ENCODE measurements at regions not wholly inside any gene's neighbourhood (a gene's known extent, or its start where the extent isn't known, plus 50 kb on each side); places are given as distances from the start of the nearest gene placed in this dataset.

DNA sequence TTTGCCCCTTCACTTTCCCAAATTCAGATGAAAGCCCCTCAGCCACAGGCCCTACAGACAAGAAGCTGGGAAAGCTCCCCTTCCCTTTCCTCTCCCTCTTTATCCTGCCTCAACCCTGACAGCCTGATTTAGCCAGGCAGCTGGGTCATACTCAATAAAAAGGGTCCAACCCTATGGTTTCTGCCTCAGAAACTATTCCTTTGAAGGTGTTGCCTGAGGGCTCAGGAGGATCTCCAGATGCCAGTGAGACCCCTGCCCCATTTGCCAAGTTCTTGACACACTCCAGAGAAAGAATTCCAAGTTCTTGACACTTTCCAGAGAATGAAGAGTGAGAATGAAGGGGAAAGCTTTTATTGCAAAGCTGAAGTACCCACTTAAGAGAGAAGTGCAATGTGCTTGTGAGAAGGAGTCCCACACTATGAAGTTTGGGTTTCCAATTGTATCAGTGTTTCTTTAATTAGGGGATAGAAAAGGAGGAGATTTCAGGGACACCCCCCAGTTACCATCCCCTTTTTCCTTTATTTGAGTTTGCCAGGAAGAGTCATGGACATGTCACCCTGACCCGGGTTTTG lies 576.2 kb downstream of the METTL4 start:
- intact Hi-C loops (cut with DNase I, micrococcal nuclease) = no loop called here
- Histone ChIP-seq H3K4me3 (no peak overlapping the region), H3K9me3 (no peaks in the 10 kb centered on the region), H3K36me3 (ENCODE audit: low read depth) (no peaks in the 10 kb centered on the region), H3K4me1 (ENCODE audit: low read depth) (no peaks in the 10 kb centered on the region)
- no peak for DNase-seq
- no peak for ATAC-seq
- TF ChIP-seq, protein P1, sequence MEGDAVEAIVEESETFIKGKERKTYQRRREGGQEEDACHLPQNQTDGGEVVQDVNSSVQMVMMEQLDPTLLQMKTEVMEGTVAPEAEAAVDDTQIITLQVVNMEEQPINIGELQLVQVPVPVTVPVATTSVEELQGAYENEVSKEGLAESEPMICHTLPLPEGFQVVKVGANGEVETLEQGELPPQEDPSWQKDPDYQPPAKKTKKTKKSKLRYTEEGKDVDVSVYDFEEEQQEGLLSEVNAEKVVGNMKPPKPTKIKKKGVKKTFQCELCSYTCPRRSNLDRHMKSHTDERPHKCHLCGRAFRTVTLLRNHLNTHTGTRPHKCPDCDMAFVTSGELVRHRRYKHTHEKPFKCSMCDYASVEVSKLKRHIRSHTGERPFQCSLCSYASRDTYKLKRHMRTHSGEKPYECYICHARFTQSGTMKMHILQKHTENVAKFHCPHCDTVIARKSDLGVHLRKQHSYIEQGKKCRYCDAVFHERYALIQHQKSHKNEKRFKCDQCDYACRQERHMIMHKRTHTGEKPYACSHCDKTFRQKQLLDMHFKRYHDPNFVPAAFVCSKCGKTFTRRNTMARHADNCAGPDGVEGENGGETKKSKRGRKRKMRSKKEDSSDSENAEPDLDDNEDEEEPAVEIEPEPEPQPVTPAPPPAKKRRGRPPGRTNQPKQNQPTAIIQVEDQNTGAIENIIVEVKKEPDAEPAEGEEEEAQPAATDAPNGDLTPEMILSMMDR (IDR thresholded peaks at IDR 0.05) = no peak

DNA sequence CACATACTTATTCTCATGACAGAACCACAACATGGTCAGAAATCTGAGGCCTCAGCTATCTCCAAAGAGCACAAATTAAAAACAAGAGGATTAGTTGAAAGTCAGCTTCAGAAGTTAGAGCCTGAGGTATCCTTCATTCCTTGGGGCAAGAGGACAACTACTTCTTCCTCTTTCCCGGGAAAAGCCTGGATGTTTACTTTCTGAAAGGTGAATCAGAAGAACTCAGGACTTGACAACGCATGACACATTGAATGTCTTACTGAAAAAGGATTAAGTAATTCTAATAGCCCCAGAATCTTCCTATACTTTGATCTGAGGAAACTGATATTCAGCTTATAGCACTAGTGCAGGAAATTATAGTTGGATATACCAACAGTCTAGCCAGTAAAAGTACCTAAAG lies 573.2 kb downstream of the METTL4 start:
- no peaks in the 10 kb centered on the region for H3K4me1 ChIP-seq (ENCODE audit: low read depth)
- TF ChIP-seq, protein P1 (IDR thresholded peaks at IDR 0.05) = no peak
- no peaks in the 10 kb centered on the region for H3K36me3 ChIP-seq (ENCODE audit: low read depth)
- DNase-seq = no peak
- no peak overlapping the region for H3K4me3 ChIP-seq
- no peaks in the 10 kb centered on the region for H3K9me3 ChIP-seq
- intact Hi-C loops (cut with DNase I, micrococcal nuclease) = no loop called here
- ATAC-seq = no peak

DNA sequence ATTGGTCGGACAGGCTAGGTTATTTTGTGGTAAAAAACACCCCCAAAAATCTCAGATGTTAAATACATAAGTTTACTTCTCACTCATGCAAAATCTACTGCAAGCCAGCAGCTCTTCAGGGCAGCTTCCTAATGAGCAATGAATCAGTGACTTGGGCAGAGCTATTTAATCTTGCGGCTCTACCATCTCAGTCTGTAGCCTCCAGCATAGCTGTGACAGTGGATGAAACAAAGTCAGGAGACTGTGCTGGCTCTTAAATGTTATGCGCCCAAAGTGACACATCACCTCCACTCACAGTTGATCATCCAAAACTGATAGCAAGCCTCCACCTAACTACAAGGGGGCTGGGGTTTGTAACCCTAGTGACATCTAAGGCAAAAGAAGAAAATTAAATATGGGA lies 571.9 kb downstream of the METTL4 start:
- TF ChIP-seq, protein P1 (IDR thresholded peaks at IDR 0.05) = no peak
- intact Hi-C loops (cut with DNase I, micrococcal nuclease) = no loop called here
- H3K9me3 ChIP-seq = no peaks in the 10 kb centered on the region
- DNase-seq (no peak), ATAC-seq (no peak)
- H3K4me1 ChIP-seq (ENCODE audit: low read depth) = no peaks in the 10 kb centered on the region
- no peaks in the 10 kb centered on the region for H3K36me3 ChIP-seq (ENCODE audit: low read depth)
- H3K4me3 ChIP-seq = no peak overlapping the region

DNA sequence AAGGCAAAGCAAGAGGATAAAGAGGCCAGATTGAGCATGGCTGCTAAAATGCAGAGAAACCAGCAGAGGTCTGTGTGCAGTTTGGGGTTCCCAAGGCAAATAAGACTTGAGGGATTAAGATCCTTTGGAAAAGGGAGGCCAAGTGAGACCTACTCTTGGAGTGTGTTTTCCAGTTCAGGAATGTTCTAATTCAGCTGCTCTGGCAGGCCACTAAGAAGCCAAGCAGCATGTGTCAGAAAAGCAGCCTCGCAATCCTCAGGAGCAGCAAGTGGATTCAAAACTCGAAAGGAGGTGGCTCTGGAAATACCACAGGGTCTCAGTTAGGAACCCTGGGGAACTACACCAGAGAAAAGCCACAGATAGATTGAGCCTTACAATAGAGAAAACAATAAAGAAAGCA lies 569.2 kb downstream of the METTL4 start:
- Histone ChIP-seq H3K4me1 (ENCODE audit: low read depth) (no peaks in the 10 kb centered on the region), H3K36me3 (ENCODE audit: low read depth) (no peaks in the 10 kb centered on the region), H3K4me3 (no peak overlapping the region), H3K9me3 (no peaks in the 10 kb centered on the region)
- intact Hi-C loops (cut with DNase I, micrococcal nuclease) = no loop called here
- no peak for ATAC-seq
- TF ChIP-seq, protein P1 (IDR thresholded peaks at IDR 0.05) = no peak
- DNase-seq = no peak

DNA sequence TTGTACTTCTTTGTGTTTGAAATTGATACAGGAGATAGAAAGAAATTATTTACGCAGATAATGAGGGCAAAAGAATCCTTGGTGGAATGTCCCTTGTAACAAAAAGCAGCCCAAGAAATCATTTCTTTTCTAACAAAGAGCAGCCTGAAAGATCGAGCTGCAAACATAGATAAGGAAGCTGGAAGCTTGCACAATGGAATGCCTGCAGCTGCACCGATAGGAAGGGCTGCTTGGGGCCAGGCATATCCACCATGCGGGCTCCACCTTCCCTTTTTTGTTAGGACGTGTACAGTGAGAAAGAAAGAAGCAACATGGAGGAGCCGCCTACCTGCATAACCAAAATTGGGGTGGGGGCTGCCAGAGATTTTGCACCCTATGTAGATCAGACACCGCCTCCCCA lies 568.7 kb downstream of the METTL4 start:
- Histone ChIP-seq H3K4me1 (ENCODE audit: low read depth) (no peaks in the 10 kb centered on the region), H3K36me3 (ENCODE audit: low read depth) (no peaks in the 10 kb centered on the region), H3K9me3 (no peaks in the 10 kb centered on the region), H3K4me3 (no peak overlapping the region)
- DNase-seq (no peak), ATAC-seq (no peak)
- TF ChIP-seq, protein P1 (IDR thresholded peaks at IDR 0.05) = no peak
- intact Hi-C loops (cut with DNase I, micrococcal nuclease) = no loop called here

All from mucosa of descending colon (tissue), 3 donors.